CD4-positive, alpha-beta T cell (primary cell): ENCODE measurements at regions not wholly inside any gene's neighbourhood (a gene's known extent, or its start where the extent isn't known, plus 50 kb on each side); places are given as distances from the start of the nearest gene placed in this dataset.

Source experiments
- ATAC-seq: fragments of 200-7000 bp; cut with Tn5 transposase; one replicate; pipeline ENCODE4 v1.10.0; 2022; ENCODE audit warnings: mild to moderate bottlenecking; ENCODE audit not compliant: poor library complexity
- CTCF ChIA-PET: fragments of 350-600 bp; sonication (Branson Sonifier 250); formaldehyde crosslinking; loops from one replicate; lab custom pipeline; 2021; ENCODE audit warnings: antibody characterized with exemption, inconsistent platforms; lab: Charles Lee
- POLR2A ChIA-PET: fragments of 350-600 bp; sonication (Branson Sonifier 250); formaldehyde crosslinking; loops from one replicate; lab custom pipeline; 2021; ENCODE audit warnings: antibody characterized with exemption, inconsistent platforms; lab: Charles Lee
- DNase-seq, 14 experiments: peaks; one replicate each; pipeline ENCODE4 v3.0.0-alpha.2; 2013 to 2020; ENCODE audit warnings: mixed read lengths in 2 of 14
- H3K27ac ChIP-seq, 2 donors: one replicate each; pipeline versions ENCODE4 v1.5.1 to v1.7.0; 2013; ENCODE audit warnings: low read length in 2 of 2, low read depth in 1 of 2, mild to moderate bottlenecking in 1 of 2
- H3K27me3 ChIP-seq, 2 experiments: 1 replicate in 1 of 2; 2 replicates in 1 of 2; pipeline versions ENCODE4 v1.6.1 to v1.7.0; 2013; ENCODE audit warnings: low read length in 2 of 2, control low read depth in 1 of 2, mild to moderate bottlenecking in 1 of 2, moderate library complexity in 1 of 2; ENCODE audit not compliant: insufficient read depth in 2 of 2, control insufficient read depth in 1 of 2
- H3K36me3 ChIP-seq: one replicate; pipeline ENCODE4 v1.6.1; 2013; ENCODE audit warnings: low read length, control low read depth; ENCODE audit not compliant: insufficient read depth
- H3K4me1 ChIP-seq: one replicate; pipeline ENCODE4 v1.6.1; 2013; ENCODE audit warnings: low read length, control low read depth; ENCODE audit not compliant: insufficient read depth
- H3K4me3 ChIP-seq: one replicate; pipeline ENCODE4 v1.5.1; 2013; ENCODE audit warnings: mild to moderate bottlenecking, low read length, moderate library complexity
- H3K9me3 ChIP-seq, 2 experiments: 1 replicate in 1 of 2; 2 replicates in 1 of 2; pipeline versions ENCODE4 v1.6.1 to v1.7.0; 2013; ENCODE audit warnings: low read length in 2 of 2, mild to moderate bottlenecking in 2 of 2, control low read depth in 1 of 2, moderate library complexity in 1 of 2; ENCODE audit not compliant: control insufficient read depth in 1 of 2, insufficient read depth in 1 of 2
- H3K27ac Mint-ChIP-seq: one replicate; pipeline ENCODE4 v1.8.0; 2020; ENCODE audit warnings: mixed read lengths
- H3K27me3 Mint-ChIP-seq: one replicate; pipeline ENCODE4 v1.8.0; 2021; ENCODE audit warnings: mixed read lengths
- H3K36me3 Mint-ChIP-seq: one replicate; pipeline ENCODE4 v1.8.0; 2021; ENCODE audit warnings: low read depth, mixed read lengths
- H3K4me1 Mint-ChIP-seq: one replicate; pipeline ENCODE4 v1.8.0; 2021; ENCODE audit warnings: low read depth, mixed read lengths
- H3K4me3 Mint-ChIP-seq: one replicate; pipeline ENCODE4 v1.8.0; 2020; ENCODE audit warnings: mild to moderate bottlenecking, mixed read lengths
- H3K9me3 Mint-ChIP-seq: one replicate; pipeline ENCODE4 v1.8.0; 2020; ENCODE audit warnings: mixed read lengths
- CTCF ChIP-seq: fragments of 200-600 bp; IDR thresholded peaks from one replicate; pipeline ENCODE4 v1.8.0; 2022; ENCODE audit warnings: antibody characterized with exemption, mild to moderate bottlenecking
- intact Hi-C, 2 experiments: fragments of 100-400 bp; cut with DNase I in 1 of 2; cut with micrococcal nuclease in 1 of 2; formaldehyde crosslinking; loops; one replicate each; pipeline versions ENCODE4 v1.15.1 to v1.9.0; 2023 to 2025; cut with DNase I, micrococcal nuclease

GRCh38 chr4:96844858-96845490 lies 1005.1 kb downstream of the PDHA2 start:
- no peak for TF ChIP-seq CTCF
- H3K9me3 ChIP-seq = no peaks in the 10 kb centered on the region
- H3K9me3 Mint-ChIP-seq = peaks cover 2% of the 10 kb centered on the region
- ChIA-PET POLR2A (no interaction called here), CTCF (no interaction called here)
- intact Hi-C loops = loop anchor here in 1 of 2 experiments (10.0 kb wide), 1 partner anchor 440 kb away; no protein-coding TSS in a partner anchor
- no peak overlapping the region for H3K4me3 Mint-ChIP-seq
- no peak overlapping the region for H3K27ac Mint-ChIP-seq
- no peaks in the 10 kb centered on the region for H3K4me1 ChIP-seq
- no peaks in the 10 kb centered on the region for H3K36me3 Mint-ChIP-seq
- no peaks in the 10 kb centered on the region for H3K27me3 Mint-ChIP-seq
- no peak for DNase-seq
- H3K4me1 Mint-ChIP-seq = no peaks in the 10 kb centered on the region
- no peak overlapping the region for H3K4me3 ChIP-seq
- no peaks in the 10 kb centered on the region for H3K27me3 ChIP-seq
- no peak overlapping the region for H3K27ac ChIP-seq
- no peak for ATAC-seq
- H3K36me3 ChIP-seq = no peaks in the 10 kb centered on the region

- intact Hi-C loops = loop anchor here in 1 of 2 experiments (10.0 kb wide), 1 partner anchor 441 kb away; no protein-coding TSS in a partner anchor
- no peaks in the 10 kb centered on the region for H3K36me3 Mint-ChIP-seq
- Histone ChIP-seq H3K27ac (no peak overlapping the region), H3K36me3 (no peaks in the 10 kb centered on the region), H3K4me1 (no peaks in the 10 kb centered on the region), H3K9me3 (no peaks in the 10 kb centered on the region), H3K4me3 (no peak overlapping the region), H3K27me3 (no peaks in the 10 kb centered on the region)
- TF ChIP-seq CTCF = no peak
- H3K4me3 Mint-ChIP-seq = no peak overlapping the region
- POLR2A ChIA-PET = no interaction called here
- H3K4me1 Mint-ChIP-seq = no peaks in the 10 kb centered on the region
- no peak for ATAC-seq
- H3K9me3 Mint-ChIP-seq = peaks cover 2% of the 10 kb centered on the region
- CTCF ChIA-PET = no interaction called here
- no peak overlapping the region for H3K27ac Mint-ChIP-seq
- no peaks in the 10 kb centered on the region for H3K27me3 Mint-ChIP-seq
- no peak for DNase-seq
Observed at GRCh38 chr4:96845819-96846218, 1005.9 kb downstream of the PDHA2 start.

GRCh38 chr4:96874657-96875056 lies 1034.8 kb downstream of the PDHA2 start:
- POLR2A ChIA-PET = no interaction called here
- Histone ChIP-seq H3K27me3 (no peaks in the 10 kb centered on the region), H3K4me1 (no peaks in the 10 kb centered on the region), H3K4me3 (no peak overlapping the region), H3K36me3 (no peaks in the 10 kb centered on the region), H3K27ac (no peak overlapping the region), H3K9me3 (peaks cover 0 to 4% of the 10 kb centered on the region in 2 experiments)
- intact Hi-C loops = no loop called here
- H3K4me1 Mint-ChIP-seq = no peaks in the 10 kb centered on the region
- H3K9me3 Mint-ChIP-seq = peaks cover 14% of the 10 kb centered on the region
- ATAC-seq (no peak), DNase-seq (no peak)
- no peak overlapping the region for H3K4me3 Mint-ChIP-seq
- TF ChIP-seq CTCF = no peak
- no peaks in the 10 kb centered on the region for H3K27me3 Mint-ChIP-seq
- no peak overlapping the region for H3K27ac Mint-ChIP-seq
- H3K36me3 Mint-ChIP-seq = no peaks in the 10 kb centered on the region
- CTCF ChIA-PET = no interaction called here
